ENCODE measurements at regions not wholly inside any gene's neighbourhood (a gene's known extent, or its start where the extent isn't known, plus 50 kb on each side); places are given as distances from the start of the nearest gene placed in this dataset.

- Mint-ChIP-seq H3K4me3 (no peak overlapping the region), H3K36me3 (ENCODE audit: low read depth) (no peaks in the 10 kb centered on the region), H3K4me1 (ENCODE audit: low read depth) (no peaks in the 10 kb centered on the region), H3K27me3 (ENCODE audit: insufficient read depth) (no peaks in the 10 kb centered on the region), H3K27ac (no peak overlapping the region), H3K9me3 (no peaks in the 10 kb centered on the region)
- no peak for DNase-seq (ENCODE audit: low spot score)
- intact Hi-C loops (cut with micrococcal nuclease) = no loop called here
These were observed 344.0 kb downstream of the ARL4A start for GRCh38 chr7:13031468-13031867.

GRCh38 chr7:13032084-13032483, 344.7 kb downstream of the ARL4A start:
- Mint-ChIP-seq H3K9me3 (no peaks in the 10 kb centered on the region), H3K36me3 (ENCODE audit: low read depth) (no peaks in the 10 kb centered on the region), H3K4me3 (no peak overlapping the region), H3K27ac (no peak overlapping the region), H3K4me1 (ENCODE audit: low read depth) (no peaks in the 10 kb centered on the region), H3K27me3 (ENCODE audit: insufficient read depth) (no peaks in the 10 kb centered on the region)
- intact Hi-C loops (cut with micrococcal nuclease) = no loop called here
- no peak for DNase-seq (ENCODE audit: low spot score)

- no peaks in the 10 kb centered on the region for H3K9me3 Mint-ChIP-seq
- no peak for DNase-seq (ENCODE audit: low spot score)
- intact Hi-C loops (cut with micrococcal nuclease) = no loop called here
- no peaks in the 10 kb centered on the region for H3K4me1 Mint-ChIP-seq (ENCODE audit: low read depth)
- H3K4me3 Mint-ChIP-seq = no peak overlapping the region
- H3K27me3 Mint-ChIP-seq (ENCODE audit: insufficient read depth) = no peaks in the 10 kb centered on the region
- H3K27ac Mint-ChIP-seq = no peak overlapping the region
- H3K36me3 Mint-ChIP-seq (ENCODE audit: low read depth) = no peaks in the 10 kb centered on the region
These were observed 345.1 kb downstream of the ARL4A start for GRCh38 chr7:13032576-13032975.

GRCh38 chr7:13034693-13035092, 347.3 kb downstream of the ARL4A start:
- Mint-ChIP-seq H3K4me3 (no peak overlapping the region), H3K27me3 (ENCODE audit: insufficient read depth) (no peaks in the 10 kb centered on the region), H3K9me3 (no peaks in the 10 kb centered on the region), H3K36me3 (ENCODE audit: low read depth) (no peaks in the 10 kb centered on the region), H3K4me1 (ENCODE audit: low read depth) (no peaks in the 10 kb centered on the region), H3K27ac (no peak overlapping the region)
- no peak for DNase-seq (ENCODE audit: low spot score)
- intact Hi-C loops (cut with micrococcal nuclease) = no loop called here

- Mint-ChIP-seq H3K4me3 (no peak overlapping the region), H3K27me3 (ENCODE audit: insufficient read depth) (no peaks in the 10 kb centered on the region), H3K36me3 (ENCODE audit: low read depth) (no peaks in the 10 kb centered on the region), H3K4me1 (ENCODE audit: low read depth) (no peaks in the 10 kb centered on the region), H3K9me3 (no peaks in the 10 kb centered on the region), H3K27ac (no peak overlapping the region)
- intact Hi-C loops (cut with micrococcal nuclease) = no loop called here
- DNase-seq (ENCODE audit: low spot score) = no peak
These were observed 347.8 kb downstream of the ARL4A start for GRCh38 chr7:13035233-13035632.

- Mint-ChIP-seq H3K9me3 (no peaks in the 10 kb centered on the region), H3K4me3 (no peak overlapping the region), H3K36me3 (ENCODE audit: low read depth) (no peaks in the 10 kb centered on the region), H3K27me3 (ENCODE audit: insufficient read depth) (no peaks in the 10 kb centered on the region), H3K4me1 (ENCODE audit: low read depth) (no peaks in the 10 kb centered on the region), H3K27ac (no peak overlapping the region)
- no peak for DNase-seq (ENCODE audit: low spot score)
- intact Hi-C loops (cut with micrococcal nuclease) = no loop called here
These were observed 348.9 kb downstream of the ARL4A start for GRCh38 chr7:13036256-13036780.

GRCh38 chr7:13037216-13037615, 349.8 kb downstream of the ARL4A start:
- Mint-ChIP-seq H3K27me3 (ENCODE audit: insufficient read depth) (no peaks in the 10 kb centered on the region), H3K27ac (no peak overlapping the region), H3K4me1 (ENCODE audit: low read depth) (no peaks in the 10 kb centered on the region), H3K9me3 (no peaks in the 10 kb centered on the region), H3K36me3 (ENCODE audit: low read depth) (no peaks in the 10 kb centered on the region), H3K4me3 (no peak overlapping the region)
- no peak for DNase-seq (ENCODE audit: low spot score)
- intact Hi-C loops (cut with micrococcal nuclease) = no loop called here

GRCh38 chr7:13041368-13041988, 354.0 kb downstream of the ARL4A start:
- Mint-ChIP-seq H3K27me3 (ENCODE audit: insufficient read depth) (peaks cover 3% of the 10 kb centered on the region), H3K9me3 (no peaks in the 10 kb centered on the region), H3K4me1 (ENCODE audit: low read depth) (no peaks in the 10 kb centered on the region), H3K27ac (no peak overlapping the region), H3K4me3 (no peak overlapping the region), H3K36me3 (ENCODE audit: low read depth) (no peaks in the 10 kb centered on the region)
- DNase-seq (ENCODE audit: low spot score) = no peak
- intact Hi-C loops (cut with micrococcal nuclease) = no loop called here

GRCh38 chr7:13042605-13043236, 355.3 kb downstream of the ARL4A start:
- Mint-ChIP-seq H3K27ac (no peak overlapping the region), H3K4me3 (no peak overlapping the region), H3K9me3 (no peaks in the 10 kb centered on the region), H3K36me3 (ENCODE audit: low read depth) (no peaks in the 10 kb centered on the region), H3K4me1 (ENCODE audit: low read depth) (no peaks in the 10 kb centered on the region), H3K27me3 (ENCODE audit: insufficient read depth) (peaks cover 7% of the 10 kb centered on the region)
- intact Hi-C loops (cut with micrococcal nuclease) = loop anchor here (1.0 kb wide), 1 partner anchor 16 kb away; no protein-coding TSS in a partner anchor
- no peak for DNase-seq (ENCODE audit: low spot score)

- Mint-ChIP-seq H3K9me3 (no peaks in the 10 kb centered on the region), H3K27ac (no peak overlapping the region), H3K27me3 (ENCODE audit: insufficient read depth) (peaks cover 7% of the 10 kb centered on the region), H3K4me1 (ENCODE audit: low read depth) (no peaks in the 10 kb centered on the region), H3K36me3 (ENCODE audit: low read depth) (no peaks in the 10 kb centered on the region), H3K4me3 (no peak overlapping the region)
- intact Hi-C loops (cut with micrococcal nuclease) = no loop called here
- no peak for DNase-seq (ENCODE audit: low spot score)
These were observed 356.9 kb downstream of the ARL4A start for GRCh38 chr7:13044309-13044708.

GRCh38 chr7:13047061-13047460, 359.6 kb downstream of the ARL4A start:
- Mint-ChIP-seq H3K4me1 (ENCODE audit: low read depth) (no peaks in the 10 kb centered on the region), H3K4me3 (no peak overlapping the region), H3K9me3 (no peaks in the 10 kb centered on the region), H3K27me3 (ENCODE audit: insufficient read depth) (peaks cover 7% of the 10 kb centered on the region), H3K27ac (no peak overlapping the region), H3K36me3 (ENCODE audit: low read depth) (no peaks in the 10 kb centered on the region)
- no peak for DNase-seq (ENCODE audit: low spot score)
- intact Hi-C loops (cut with micrococcal nuclease) = no loop called here

GRCh38 chr7:13049946-13050345, 362.5 kb downstream of the ARL4A start:
- intact Hi-C loops (cut with micrococcal nuclease) = no loop called here
- no peak for DNase-seq (ENCODE audit: low spot score)
- H3K36me3 Mint-ChIP-seq (ENCODE audit: low read depth) = no peaks in the 10 kb centered on the region
- no peaks in the 10 kb centered on the region for H3K9me3 Mint-ChIP-seq
- no peaks in the 10 kb centered on the region for H3K4me1 Mint-ChIP-seq (ENCODE audit: low read depth)
- no peak overlapping the region for H3K4me3 Mint-ChIP-seq
- peaks cover 7% of the 10 kb centered on the region for H3K27me3 Mint-ChIP-seq (ENCODE audit: insufficient read depth)
- no peak overlapping the region for H3K27ac Mint-ChIP-seq

- no peak overlapping the region for H3K27ac Mint-ChIP-seq
- H3K36me3 Mint-ChIP-seq (ENCODE audit: low read depth) = no peaks in the 10 kb centered on the region
- H3K27me3 Mint-ChIP-seq (ENCODE audit: insufficient read depth) = peaks cover 6% of the 10 kb centered on the region
- H3K4me3 Mint-ChIP-seq = no peak overlapping the region
- H3K4me1 Mint-ChIP-seq (ENCODE audit: low read depth) = no peaks in the 10 kb centered on the region
- H3K9me3 Mint-ChIP-seq = no peaks in the 10 kb centered on the region
- intact Hi-C loops (cut with micrococcal nuclease) = no loop called here
- DNase-seq (ENCODE audit: low spot score) = no peak
These were observed 363.3 kb downstream of the ARL4A start for GRCh38 chr7:13050703-13051102.
